Endodermal cell (in vitro differentiated cells): ENCODE measurements at regions not wholly inside any gene's neighbourhood (a gene's known extent, or its start where the extent isn't known, plus 50 kb on each side); places are given as distances from the start of the nearest gene placed in this dataset.
"Not testable (repeated sequence)": the region's sequence is repeated elsewhere in the genome, so short reads cannot be mapped to it uniquely, and the experiment has no call there.

ENCODE experiments used
- DNase-seq: peaks from one replicate; pipeline ENCODE4 v3.0.0-alpha.2; 2017
- H3K27ac ChIP-seq: 2 replicates; pipeline ENCODE4 v1.5.1; 2013; ENCODE audit warnings: mild to moderate bottlenecking, low read depth, low read length, moderate library complexity
- H3K27me3 ChIP-seq: 2 replicates; pipeline ENCODE4 v1.6.1; 2013; ENCODE audit warnings: mild to moderate bottlenecking, low read length, moderate library complexity; ENCODE audit not compliant: insufficient read depth, control insufficient read depth, poor library complexity, severe bottlenecking
- H3K36me3 ChIP-seq: 2 replicates; pipeline ENCODE4 v1.7.0; 2013; ENCODE audit warnings: mild to moderate bottlenecking, low read length, moderate library complexity; ENCODE audit not compliant: control insufficient read depth, insufficient read depth
- H3K4me1 ChIP-seq: one replicate; pipeline ENCODE4 v1.7.0; 2013; ENCODE audit warnings: low read length; ENCODE audit not compliant: control insufficient read depth, insufficient read depth
- H3K4me3 ChIP-seq: 2 replicates; pipeline ENCODE4 v1.5.1; 2013; ENCODE audit warnings: mild to moderate bottlenecking, low read length, moderate library complexity
- H3K9ac ChIP-seq: 2 replicates; pipeline ENCODE4 v1.6.1; 2013; ENCODE audit warnings: mild to moderate bottlenecking, low read length, moderate library complexity; ENCODE audit not compliant: poor library complexity, severe bottlenecking; ENCODE audit errors: extremely low read depth
- H3K9me3 ChIP-seq: 2 replicates; pipeline ENCODE4 v1.6.1; 2013; ENCODE audit warnings: mild to moderate bottlenecking, low read length, moderate library complexity; ENCODE audit not compliant: control insufficient read depth
- H3K27ac Mint-ChIP-seq: 2 replicates; pipeline ENCODE4 v1.8.0; 2020; ENCODE audit warnings: mixed read lengths
- H3K27me3 Mint-ChIP-seq: 2 replicates; pipeline ENCODE4 v1.8.0; 2021; ENCODE audit warnings: mild to moderate bottlenecking, mixed read lengths; ENCODE audit not compliant: insufficient read depth
- H3K36me3 Mint-ChIP-seq: 2 replicates; pipeline ENCODE4 v1.8.0; 2020; ENCODE audit warnings: low read depth, mixed read lengths
- H3K4me1 Mint-ChIP-seq: 2 replicates; pipeline ENCODE4 v1.8.0; 2020; ENCODE audit warnings: mixed read lengths
- H3K4me3 Mint-ChIP-seq: 2 replicates; pipeline ENCODE4 v1.8.0; 2020; ENCODE audit warnings: mild to moderate bottlenecking, moderate library complexity, mixed read lengths
- H3K9me3 Mint-ChIP-seq: 2 replicates; pipeline ENCODE4 v1.8.0; 2020; ENCODE audit warnings: mild to moderate bottlenecking, mixed read lengths
- WGBS, 2 experiments: methylation state at CpG; one replicate each; pipeline versions ENCODE4 v1.1.5 to v1.1.7; 2013; ENCODE audit warnings: missing lambda C conversion rate in 2 of 2, mixed read lengths in 1 of 2; ENCODE audit not compliant: insufficient coverage in 1 of 2, insufficient read length in 1 of 2; 5-methylcytosine and 5-hydroxymethylcytosine counted together

- not testable (repeated sequence) for H3K4me1 Mint-ChIP-seq, H3K4me3 Mint-ChIP-seq, H3K36me3 Mint-ChIP-seq, H3K27ac Mint-ChIP-seq, H3K4me1 ChIP-seq, H3K27me3 Mint-ChIP-seq, H3K9me3 ChIP-seq, H3K4me3 ChIP-seq, H3K9ac ChIP-seq, H3K27me3 ChIP-seq, H3K27ac ChIP-seq, DNase-seq, H3K9me3 Mint-ChIP-seq, H3K36me3 ChIP-seq
- no CpG with 5 or more reads among the region's 28 CpGs for WGBS, 2 experiments
Measured at GRCh38 chr20:26059324-26059723, 362.7 kb upstream of the ZNF337 start.

GRCh38 chr20:26058446-26058845 is 361.8 kb upstream of the ZNF337 start:
- not testable (repeated sequence) for H3K36me3 ChIP-seq, H3K27me3 ChIP-seq, H3K4me3 Mint-ChIP-seq, H3K27ac Mint-ChIP-seq, H3K4me1 Mint-ChIP-seq, H3K4me1 ChIP-seq, DNase-seq, H3K27me3 Mint-ChIP-seq, H3K27ac ChIP-seq, H3K9me3 ChIP-seq, H3K36me3 Mint-ChIP-seq, H3K4me3 ChIP-seq, H3K9me3 Mint-ChIP-seq, H3K9ac ChIP-seq
- WGBS, 2 experiments = no CpG with 5 or more reads among the region's 10 CpGs

GRCh38 chr20:26057135-26057752 is 360.6 kb upstream of the ZNF337 start:
- no CpG with 5 or more reads among the region's 41 CpGs for WGBS, 2 experiments

GRCh38 chr20:26025792-26026191 is 329.1 kb upstream of the ZNF337 start:
- WGBS, 2 experiments = no CpG with 5 or more reads among the region's 4 CpGs
- not testable (repeated sequence) for H3K36me3 ChIP-seq, H3K9me3 Mint-ChIP-seq, H3K36me3 Mint-ChIP-seq, H3K27ac ChIP-seq, H3K9ac ChIP-seq, H3K27me3 ChIP-seq, H3K4me1 Mint-ChIP-seq, H3K27ac Mint-ChIP-seq, H3K9me3 ChIP-seq, DNase-seq, H3K4me1 ChIP-seq, H3K4me3 Mint-ChIP-seq, H3K4me3 ChIP-seq, H3K27me3 Mint-ChIP-seq

More at GRCh38 chr20:26057135-26057752, 360.6 kb upstream of the ZNF337 start:
- not testable (repeated sequence) for H3K27ac ChIP-seq, H3K36me3 Mint-ChIP-seq, H3K27me3 ChIP-seq, H3K4me3 Mint-ChIP-seq, H3K9me3 ChIP-seq, H3K4me1 Mint-ChIP-seq, H3K4me3 ChIP-seq, H3K9me3 Mint-ChIP-seq, H3K9ac ChIP-seq, H3K27ac Mint-ChIP-seq, H3K4me1 ChIP-seq, H3K36me3 ChIP-seq, DNase-seq, H3K27me3 Mint-ChIP-seq

GRCh38 chr20:26010942-26011276 is 314.3 kb upstream of the ZNF337 start:
- H3K4me1 Mint-ChIP-seq, H3K36me3 ChIP-seq, DNase-seq, H3K27me3 ChIP-seq, H3K9me3 Mint-ChIP-seq, H3K36me3 Mint-ChIP-seq, H3K4me1 ChIP-seq, H3K9me3 ChIP-seq, H3K27ac ChIP-seq, H3K27me3 Mint-ChIP-seq, H3K9ac ChIP-seq, H3K4me3 ChIP-seq, H3K27ac Mint-ChIP-seq: not testable (repeated sequence)
- no CpG with 5 or more reads among the region's 6 CpGs for WGBS, 2 experiments
- peak overlapping the region; percentile 96 for H3K4me3 Mint-ChIP-seq

- DNase-seq, H3K27me3 Mint-ChIP-seq, H3K4me1 ChIP-seq, H3K9me3 Mint-ChIP-seq, H3K36me3 ChIP-seq, H3K9me3 ChIP-seq, H3K36me3 Mint-ChIP-seq, H3K4me1 Mint-ChIP-seq, H3K27me3 ChIP-seq: not testable (repeated sequence)
- Histone ChIP-seq H3K27ac (peak overlapping the region; percentile 97), H3K4me3 (peak overlapping the region; percentile 93), H3K9ac (peak overlapping the region; percentile 99)
- H3K27ac Mint-ChIP-seq = peak overlapping the region; percentile 99
- 12 to 17% methylated on average over 2 to 7 of the region's 13 CpGs for WGBS, 2 experiments
- H3K4me3 Mint-ChIP-seq = peak overlapping the region; percentile 96
Measured at GRCh38 chr20:26010224-26010941, 313.7 kb upstream of the ZNF337 start.
